ENCODE measurements at regions not wholly inside any gene's neighbourhood (a gene's known extent, or its start where the extent isn't known, plus 50 kb on each side); places are given as distances from the start of the nearest gene placed in this dataset.

DNA sequence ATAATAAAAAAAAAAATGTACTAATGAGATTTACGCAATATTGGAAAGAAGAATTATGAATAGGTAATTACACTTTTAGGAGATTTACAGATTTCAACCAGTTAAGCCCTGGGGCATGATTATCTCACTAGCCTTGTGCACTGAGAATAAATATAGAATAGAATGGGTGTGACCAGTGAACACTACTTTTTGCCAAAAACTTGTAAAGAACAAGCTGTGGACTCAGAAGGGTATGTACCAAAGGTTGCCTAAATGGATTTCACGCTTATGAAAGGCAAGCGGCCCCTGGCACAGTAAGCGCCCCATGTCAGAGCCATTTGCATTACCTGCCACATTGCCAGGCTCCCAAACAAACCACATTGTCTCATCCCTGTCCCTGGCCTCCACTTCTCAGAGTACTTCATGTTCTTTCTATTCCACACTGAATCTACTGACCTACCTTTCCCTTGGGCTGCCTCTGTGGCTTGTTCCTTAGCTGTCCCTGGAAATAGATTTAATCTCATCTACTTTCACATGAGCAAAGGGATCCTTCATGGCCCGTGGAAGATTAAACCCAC lies 170.6 kb upstream of the DIO2 start:
- TF ChIP-seq, protein P1, sequence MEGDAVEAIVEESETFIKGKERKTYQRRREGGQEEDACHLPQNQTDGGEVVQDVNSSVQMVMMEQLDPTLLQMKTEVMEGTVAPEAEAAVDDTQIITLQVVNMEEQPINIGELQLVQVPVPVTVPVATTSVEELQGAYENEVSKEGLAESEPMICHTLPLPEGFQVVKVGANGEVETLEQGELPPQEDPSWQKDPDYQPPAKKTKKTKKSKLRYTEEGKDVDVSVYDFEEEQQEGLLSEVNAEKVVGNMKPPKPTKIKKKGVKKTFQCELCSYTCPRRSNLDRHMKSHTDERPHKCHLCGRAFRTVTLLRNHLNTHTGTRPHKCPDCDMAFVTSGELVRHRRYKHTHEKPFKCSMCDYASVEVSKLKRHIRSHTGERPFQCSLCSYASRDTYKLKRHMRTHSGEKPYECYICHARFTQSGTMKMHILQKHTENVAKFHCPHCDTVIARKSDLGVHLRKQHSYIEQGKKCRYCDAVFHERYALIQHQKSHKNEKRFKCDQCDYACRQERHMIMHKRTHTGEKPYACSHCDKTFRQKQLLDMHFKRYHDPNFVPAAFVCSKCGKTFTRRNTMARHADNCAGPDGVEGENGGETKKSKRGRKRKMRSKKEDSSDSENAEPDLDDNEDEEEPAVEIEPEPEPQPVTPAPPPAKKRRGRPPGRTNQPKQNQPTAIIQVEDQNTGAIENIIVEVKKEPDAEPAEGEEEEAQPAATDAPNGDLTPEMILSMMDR (IDR thresholded peaks at IDR 0.05), result no peak
- TF ChIP-seq POLR2AphosphoS5 (IDR thresholded peaks at IDR 0.05; ENCODE audit: low read depth, low read length) (no peak), MXI1 (IDR thresholded peaks at IDR 0.05; ENCODE audit: low read depth, low read length) (no peak), NFIC (IDR thresholded peaks at IDR 0.05; ENCODE audit: borderline replicate concordance) (no peak), EZH2phosphoT487 (IDR thresholded peaks at IDR 0.05; ENCODE audit: borderline replicate concordance, low read depth) (no peak)
- TF ChIP-seq, protein P2, sequence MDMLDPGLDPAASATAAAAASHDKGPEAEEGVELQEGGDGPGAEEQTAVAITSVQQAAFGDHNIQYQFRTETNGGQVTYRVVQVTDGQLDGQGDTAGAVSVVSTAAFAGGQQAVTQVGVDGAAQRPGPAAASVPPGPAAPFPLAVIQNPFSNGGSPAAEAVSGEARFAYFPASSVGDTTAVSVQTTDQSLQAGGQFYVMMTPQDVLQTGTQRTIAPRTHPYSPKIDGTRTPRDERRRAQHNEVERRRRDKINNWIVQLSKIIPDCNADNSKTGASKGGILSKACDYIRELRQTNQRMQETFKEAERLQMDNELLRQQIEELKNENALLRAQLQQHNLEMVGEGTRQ (IDR thresholded peaks at IDR 0.05; ENCODE audit: borderline replicate concordance, low read depth, low read length), result no peak
